NCI-H524 treated with DMSO at 0.1 percent for 48 hours (cell line): ENCODE measurements at regions not wholly inside any gene's neighbourhood (a gene's known extent, or its start where the extent isn't known, plus 50 kb on each side); places are given as distances from the start of the nearest gene placed in this dataset.
"Not testable (repeated sequence)": the region's sequence is repeated elsewhere in the genome, so short reads cannot be mapped to it uniquely, and the experiment has no call there.

Source experiments
- DNase-seq: peaks from one replicate; lab custom pipeline; 2025; lab: John Stamatoyannopoulos, UW

- no peak for DNase-seq
These were observed 162.3 kb upstream of the SMIM31 start for GRCh38 chr4:164591666-164592065.

GRCh38 chr4:164595751-164596150 lies 158.2 kb upstream of the SMIM31 start:
- no peak for DNase-seq

GRCh38 chr4:164596318-164596878 lies 157.5 kb upstream of the SMIM31 start:
- DNase-seq, result no peak

GRCh38 chr4:164596927-164597326 lies 157.0 kb upstream of the SMIM31 start:
- no peak for DNase-seq

GRCh38 chr4:164601653-164602052 lies 152.3 kb upstream of the SMIM31 start:
- DNase-seq, result no peak

- not testable (repeated sequence) for DNase-seq
These were observed 148.1 kb upstream of the SMIM31 start for GRCh38 chr4:164605791-164606190.

- DNase-seq, result no peak
These were observed 147.5 kb upstream of the SMIM31 start for GRCh38 chr4:164606478-164606877.

- no peak for DNase-seq
These were observed 140.7 kb upstream of the SMIM31 start for GRCh38 chr4:164613256-164613655.

- DNase-seq, result no peak
These were observed 140.1 kb upstream of the SMIM31 start for GRCh38 chr4:164613792-164614191.

GRCh38 chr4:164614329-164614728 lies 139.6 kb upstream of the SMIM31 start:
- DNase-seq, result no peak

- no peak for DNase-seq
These were observed 138.9 kb upstream of the SMIM31 start for GRCh38 chr4:164614999-164615398.

GRCh38 chr4:164615964-164616363 lies 138.0 kb upstream of the SMIM31 start:
- DNase-seq, result no peak

GRCh38 chr4:164616961-164617360 lies 137.0 kb upstream of the SMIM31 start:
- DNase-seq, result no peak

- DNase-seq, result no peak
These were observed 136.5 kb upstream of the SMIM31 start for GRCh38 chr4:164617426-164617825.

- DNase-seq, result no peak
These were observed 136.0 kb upstream of the SMIM31 start for GRCh38 chr4:164617911-164618310.

GRCh38 chr4:164621886-164622521 lies 131.9 kb upstream of the SMIM31 start:
- DNase-seq, result no peak

- no peak for DNase-seq
These were observed 130.8 kb upstream of the SMIM31 start for GRCh38 chr4:164623099-164623498.

- DNase-seq, result no peak
These were observed 114.9 kb upstream of the SMIM31 start for GRCh38 chr4:164639001-164639400.

GRCh38 chr4:164648151-164648848 lies 105.6 kb upstream of the SMIM31 start:
- no peak for DNase-seq

GRCh38 chr4:164648849-164649212 lies 105.1 kb upstream of the SMIM31 start:
- DNase-seq, result no peak

- no peak for DNase-seq
These were observed 94.2 kb upstream of the SMIM31 start for GRCh38 chr4:164659765-164660164.

GRCh38 chr4:164676152-164676551 lies 77.8 kb upstream of the SMIM31 start:
- not testable (repeated sequence) for DNase-seq

- no peak for DNase-seq
These were observed 70.9 kb upstream of the SMIM31 start for GRCh38 chr4:164683040-164683439.

GRCh38 chr4:164695650-164696049 lies 58.3 kb upstream of the SMIM31 start:
- no peak for DNase-seq
